Neural cell (in vitro differentiated cells): ENCODE measurements at regions not wholly inside any gene's neighbourhood (a gene's known extent, or its start where the extent isn't known, plus 50 kb on each side); places are given as distances from the start of the nearest gene placed in this dataset.

Experiments
- H2AFZ ChIP-seq: fragments of 200-600, 300-800 bp; sonication (generic), shearing (Covaris generic); 2 replicates; pipeline ENCODE4 v1.6.0; 2014; ENCODE audit warnings: low read depth, mild to moderate bottlenecking, antibody characterized with exemption, low read length, moderate library complexity
- H3F3A ChIP-seq: fragments of 200-600 bp; shearing (Covaris generic); 2 replicates; pipeline ENCODE4 v1.6.1; 2016; ENCODE audit warnings: mild to moderate bottlenecking, moderate library complexity, mixed read lengths, antibody characterized with exemption, low read length; ENCODE audit not compliant: insufficient read depth, poor library complexity, severe bottlenecking
- H3K27ac ChIP-seq: fragments of 200-600, 300-800 bp; sonication (generic), shearing (Covaris generic); 2 replicates; pipeline ENCODE4 v1.5.1; 2014; ENCODE audit warnings: mild to moderate bottlenecking, low read length, moderate library complexity
- H3K27me3 ChIP-seq: fragments of 300-800, 200-600 bp; sonication (generic), shearing (Covaris generic); 2 replicates; pipeline ENCODE4 v1.6.0; 2014; ENCODE audit warnings: mild to moderate bottlenecking, low read depth, low read length, moderate library complexity; ENCODE audit not compliant: insufficient read depth
- H3K36me3 ChIP-seq: fragments of 300-800, 200-600 bp; sonication (generic), shearing (Covaris generic); 2 replicates; pipeline ENCODE4 v1.5.1; 2014; ENCODE audit warnings: mild to moderate bottlenecking, antibody characterized with exemption, low read length, moderate library complexity; ENCODE audit not compliant: insufficient read depth
- H3K4me2 ChIP-seq: fragments of 300-800, 200-600 bp; sonication (generic), shearing (Covaris generic); 2 replicates; pipeline ENCODE4 v1.6.0; 2014; ENCODE audit warnings: mild to moderate bottlenecking, low read length
- H3K4me3 ChIP-seq: fragments of 300-800, 200-600 bp; sonication (generic), shearing (Covaris generic); 2 replicates; pipeline ENCODE4 v1.5.1; 2014; ENCODE audit warnings: mild to moderate bottlenecking, low read length, moderate library complexity
- H3K79me2 ChIP-seq: fragments of 200-600 bp; shearing (Covaris generic); replicated peaks from 2 replicates; pipeline ENCODE4 v1.6.0; 2014; ENCODE audit warnings: mild to moderate bottlenecking, low read length, moderate library complexity; ENCODE audit not compliant: insufficient read depth
- H3K9ac ChIP-seq: fragments of 300-800, 200-600 bp; sonication (generic), shearing (Covaris generic); 2 replicates; pipeline ENCODE4 v1.6.1; 2016; ENCODE audit warnings: mild to moderate bottlenecking, low read length, mixed read lengths
- H3K9me2 ChIP-seq: fragments of 200-600 bp; shearing (Covaris generic); 2 replicates; pipeline ENCODE4 v1.6.1; 2016; ENCODE audit warnings: mild to moderate bottlenecking, low read length, mixed read lengths; ENCODE audit not compliant: insufficient read depth
- H3K9me3 ChIP-seq: fragments of 200-600, 300-800 bp; sonication (generic), shearing (Covaris generic); 2 replicates; pipeline ENCODE4 v1.6.1; 2016; ENCODE audit warnings: mild to moderate bottlenecking, mixed run types, low read length, moderate library complexity, mixed read lengths
- H4K20me1 ChIP-seq: fragments of 200-600 bp; shearing (Covaris generic); 2 replicates; pipeline ENCODE4 v1.6.1; 2016; ENCODE audit warnings: mild to moderate bottlenecking, mixed run types; ENCODE audit not compliant: insufficient read depth
- CTCF ChIP-seq: fragments of 450-650 bp; IDR thresholded peaks from 2 replicates; pipeline ENCODE4 v1.5.1; 2014; ENCODE audit warnings: antibody characterized with exemption, mild to moderate bottlenecking, moderate library complexity; ENCODE audit not compliant: poor library complexity, severe bottlenecking
- EP300 ChIP-seq: fragments of 450-650 bp; conservative IDR thresholded peaks from 2 replicates; pipeline ENCODE4 v1.6.1; 2014; ENCODE audit warnings: antibody characterized with exemption, mild to moderate bottlenecking, moderate library complexity; ENCODE audit not compliant: poor library complexity, severe bottlenecking
- EZH2 ChIP-seq: fragments of 200-600, 300-800 bp; shearing (Covaris generic), sonication (generic); IDR thresholded peaks from 2 replicates; pipeline ENCODE4 v1.6.1; 2014; ENCODE audit warnings: antibody characterized with exemption, low read length, borderline replicate concordance, mild to moderate bottlenecking; ENCODE audit not compliant: insufficient read depth, poor library complexity, severe bottlenecking
- MXI1 ChIP-seq: fragments of 450-650 bp; conservative IDR thresholded peaks from 2 replicates; pipeline ENCODE4 v1.6.1; 2014; ENCODE audit warnings: antibody characterized with exemption, mild to moderate bottlenecking; ENCODE audit not compliant: poor library complexity, severe bottlenecking
- POLR2AphosphoS5 ChIP-seq: IDR thresholded peaks from 2 replicates; pipeline ENCODE4 v1.6.1; 2012
- RAD21 ChIP-seq: fragments of 450-650 bp; conservative IDR thresholded peaks from 2 replicates; pipeline ENCODE4 v1.6.1; 2014; ENCODE audit warnings: antibody characterized with exemption, mild to moderate bottlenecking, moderate library complexity
- SMC3 ChIP-seq: fragments of 450-650 bp; conservative IDR thresholded peaks from 2 replicates; pipeline ENCODE4 v1.6.1; 2014; ENCODE audit warnings: antibody characterized with exemption, mild to moderate bottlenecking, moderate library complexity; ENCODE audit not compliant: poor library complexity
- TF ChIP-seq, protein P1 (sequence below): IDR thresholded peaks from 2 replicates; pipeline ENCODE4 v1.6.1; 2012; ENCODE audit warnings: borderline replicate concordance

GRCh38 chr1:102184477-102184876 lies 187.8 kb upstream of the OLFM3 start:
- H3K4me3 ChIP-seq, result no peak overlapping the region
- no peaks in the 10 kb centered on the region for H3K79me2 ChIP-seq
- H4K20me1 ChIP-seq, result no peaks in the 10 kb centered on the region
- no peaks in the 10 kb centered on the region for H3F3A ChIP-seq
- no peaks in the 10 kb centered on the region for H3K27me3 ChIP-seq
- no peaks in the 10 kb centered on the region for H3K9me3 ChIP-seq
- H3K9ac ChIP-seq, result no peak overlapping the region
- H3K9me2 ChIP-seq, result no peaks in the 10 kb centered on the region
- H3K36me3 ChIP-seq, result no peaks in the 10 kb centered on the region
- no peak overlapping the region for H2AFZ ChIP-seq
- no peak overlapping the region for H3K4me2 ChIP-seq
- H3K27ac ChIP-seq, result no peak overlapping the region
- TF ChIP-seq, protein P1, sequence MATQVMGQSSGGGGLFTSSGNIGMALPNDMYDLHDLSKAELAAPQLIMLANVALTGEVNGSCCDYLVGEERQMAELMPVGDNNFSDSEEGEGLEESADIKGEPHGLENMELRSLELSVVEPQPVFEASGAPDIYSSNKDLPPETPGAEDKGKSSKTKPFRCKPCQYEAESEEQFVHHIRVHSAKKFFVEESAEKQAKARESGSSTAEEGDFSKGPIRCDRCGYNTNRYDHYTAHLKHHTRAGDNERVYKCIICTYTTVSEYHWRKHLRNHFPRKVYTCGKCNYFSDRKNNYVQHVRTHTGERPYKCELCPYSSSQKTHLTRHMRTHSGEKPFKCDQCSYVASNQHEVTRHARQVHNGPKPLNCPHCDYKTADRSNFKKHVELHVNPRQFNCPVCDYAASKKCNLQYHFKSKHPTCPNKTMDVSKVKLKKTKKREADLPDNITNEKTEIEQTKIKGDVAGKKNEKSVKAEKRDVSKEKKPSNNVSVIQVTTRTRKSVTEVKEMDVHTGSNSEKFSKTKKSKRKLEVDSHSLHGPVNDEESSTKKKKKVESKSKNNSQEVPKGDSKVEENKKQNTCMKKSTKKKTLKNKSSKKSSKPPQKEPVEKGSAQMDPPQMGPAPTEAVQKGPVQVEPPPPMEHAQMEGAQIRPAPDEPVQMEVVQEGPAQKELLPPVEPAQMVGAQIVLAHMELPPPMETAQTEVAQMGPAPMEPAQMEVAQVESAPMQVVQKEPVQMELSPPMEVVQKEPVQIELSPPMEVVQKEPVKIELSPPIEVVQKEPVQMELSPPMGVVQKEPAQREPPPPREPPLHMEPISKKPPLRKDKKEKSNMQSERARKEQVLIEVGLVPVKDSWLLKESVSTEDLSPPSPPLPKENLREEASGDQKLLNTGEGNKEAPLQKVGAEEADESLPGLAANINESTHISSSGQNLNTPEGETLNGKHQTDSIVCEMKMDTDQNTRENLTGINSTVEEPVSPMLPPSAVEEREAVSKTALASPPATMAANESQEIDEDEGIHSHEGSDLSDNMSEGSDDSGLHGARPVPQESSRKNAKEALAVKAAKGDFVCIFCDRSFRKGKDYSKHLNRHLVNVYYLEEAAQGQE, result no peak
- no peak for TF ChIP-seq EZH2

DNA sequence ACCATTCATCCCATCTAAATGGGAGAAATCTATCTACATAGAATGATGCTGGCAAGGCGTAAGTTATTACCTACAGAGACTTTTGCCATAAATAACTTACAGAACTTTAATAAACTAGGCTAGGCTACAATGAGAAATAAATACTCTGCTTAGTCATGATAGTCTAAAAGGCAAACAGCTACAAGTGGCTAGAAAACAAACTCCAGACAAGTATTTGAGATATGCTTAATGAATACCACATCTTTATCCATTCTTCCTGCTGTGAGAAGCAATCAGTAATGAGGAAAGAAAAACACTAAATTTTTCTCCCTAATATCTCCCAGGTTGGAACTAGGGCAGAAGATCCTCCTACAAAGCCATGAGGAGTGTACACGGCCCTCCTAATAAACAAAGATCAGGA lies 187.0 kb upstream of the OLFM3 start:
- Histone ChIP-seq H4K20me1 (no peaks in the 10 kb centered on the region), H3K9me3 (no peaks in the 10 kb centered on the region)

More for the DNA sequence above, 187.0 kb upstream of the OLFM3 start:
- no peak overlapping the region for H3K9ac ChIP-seq
- H3K9me2 ChIP-seq, result no peaks in the 10 kb centered on the region
- no peaks in the 10 kb centered on the region for H3K36me3 ChIP-seq
- H3K4me2 ChIP-seq, result no peak overlapping the region
- H3K27me3 ChIP-seq, result no peaks in the 10 kb centered on the region
- H3K79me2 ChIP-seq, result no peaks in the 10 kb centered on the region
- no peak overlapping the region for H3K4me3 ChIP-seq
- TF ChIP-seq RAD21 (no peak), CTCF (no peak), EP300 (no peak), MXI1 (no peak), SMC3 (no peak), POLR2AphosphoS5 (no peak)
- TF ChIP-seq, protein P1, result no peak
- H3F3A ChIP-seq, result no peaks in the 10 kb centered on the region
- no peak overlapping the region for H3K27ac ChIP-seq
- H2AFZ ChIP-seq, result no peak overlapping the region
